Uterus (tissue), 3 donors: ENCODE measurements at regions not wholly inside any gene's neighbourhood (a gene's known extent, or its start where the extent isn't known, plus 50 kb on each side); places are given as distances from the start of the nearest gene placed in this dataset.
A peak's percentile ranks its signal among the peaks of the same experiment; 100 is the strongest.

ENCODE experiments used
- DNase-seq, 2 donors: peaks; one replicate each; pipeline ENCODE4 v3.0.0-alpha.2; 2019 to 2020
- H3K27ac ChIP-seq, 2 donors: fragments of 200-600 bp; sonication (generic); 1 replicate in 1 of 2; 2 replicates in 1 of 2; pipeline ENCODE4 v1.5.1; 2016 to 2018
- H3K27me3 ChIP-seq, 2 donors: fragments of 200-600 bp; sonication (generic); one replicate each; pipeline ENCODE4 v1.5.1; 2018 to 2019; ENCODE audit warnings: control low read depth in 1 of 2
- H3K36me3 ChIP-seq, 2 donors: fragments of 200-600 bp; sonication (generic); one replicate each; pipeline ENCODE4 v1.5.1; 2019; ENCODE audit warnings: control low read depth in 1 of 2
- H3K4me1 ChIP-seq, 2 donors: fragments of 200-600 bp; sonication (generic); one replicate each; pipeline ENCODE4 v1.5.1; 2018 to 2019; ENCODE audit warnings: control low read depth in 1 of 2
- H3K4me3 ChIP-seq, 2 donors: fragments of 200-600 bp; sonication (generic); 1 replicate in 1 of 2; 2 replicates in 1 of 2; pipeline ENCODE4 v1.5.1; 2018 to 2019; ENCODE audit warnings: mild to moderate bottlenecking in 1 of 2
- H3K9me3 ChIP-seq, 2 donors: fragments of 200-600 bp; sonication (generic); one replicate each; pipeline ENCODE4 v1.5.1; 2019; ENCODE audit warnings: control low read depth in 1 of 2
- CTCF ChIP-seq, 4 experiments: fragments of 200-600 bp in 2 of 4; fragments of 450-650 bp in 2 of 4; sonication (generic) in 2 of 4; IDR thresholded peaks; one replicate each; pipeline ENCODE4 v1.5.1; 2016 to 2019; ENCODE audit warnings: antibody characterized with exemption in 4 of 4, mild to moderate bottlenecking in 2 of 4, moderate library complexity in 1 of 4
- POLR2A ChIP-seq, 2 donors: fragments of 450-650 bp; IDR thresholded peaks; one replicate each; pipeline ENCODE4 v1.6.1; 2016; ENCODE audit warnings: antibody characterized with exemption in 2 of 2, mild to moderate bottlenecking in 1 of 2, moderate library complexity in 1 of 2
- intact Hi-C: fragments of 100-400 bp; cut with DNase I; formaldehyde crosslinking; loops from one replicate; pipeline ENCODE4 v1.15.1; 2023; ENCODE audit warnings: low total_unique reads
- donor health status: DM: yes; HTN: yes; CAD: no.

DNA sequence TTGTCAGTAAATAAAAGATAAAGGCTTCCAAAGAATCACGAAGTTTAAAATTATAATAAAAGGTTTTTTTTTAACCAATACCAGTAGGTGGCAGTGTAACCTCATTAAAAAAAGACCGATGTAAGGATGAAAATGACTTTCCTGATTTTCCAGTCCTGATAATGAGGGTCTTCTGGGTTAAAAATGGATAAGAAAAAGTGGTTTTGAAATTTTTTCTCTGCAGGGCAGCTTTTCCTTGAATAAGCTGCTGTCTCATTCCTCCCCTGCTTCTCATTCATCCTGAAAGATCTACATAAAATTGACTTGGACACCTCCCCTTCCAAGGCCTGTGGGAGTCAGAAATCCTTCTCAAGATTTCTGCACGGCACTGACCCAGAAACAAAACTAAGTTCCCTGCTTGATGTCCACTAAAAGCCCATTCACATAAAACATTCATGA is 58.9 kb upstream of the FBXO33 start:
- Histone ChIP-seq H3K27me3 (no peaks in the 10 kb centered on the region), H3K4me3 (no peak overlapping the region), H3K36me3 (no peaks in the 10 kb centered on the region), H3K9me3 (no peaks in the 10 kb centered on the region), H3K4me1 (peaks cover 0 to 7% of the 10 kb centered on the region in 2 donors), H3K27ac (peak overlapping the region; percentile 26 to 33)
- TF ChIP-seq POLR2A (IDR thresholded peaks at IDR 0.05) (no peak), CTCF (IDR thresholded peaks at IDR 0.05) (peak; percentile 20 to 58 (median 43))
- no peak for DNase-seq
- intact Hi-C loops = no loop called here

DNA sequence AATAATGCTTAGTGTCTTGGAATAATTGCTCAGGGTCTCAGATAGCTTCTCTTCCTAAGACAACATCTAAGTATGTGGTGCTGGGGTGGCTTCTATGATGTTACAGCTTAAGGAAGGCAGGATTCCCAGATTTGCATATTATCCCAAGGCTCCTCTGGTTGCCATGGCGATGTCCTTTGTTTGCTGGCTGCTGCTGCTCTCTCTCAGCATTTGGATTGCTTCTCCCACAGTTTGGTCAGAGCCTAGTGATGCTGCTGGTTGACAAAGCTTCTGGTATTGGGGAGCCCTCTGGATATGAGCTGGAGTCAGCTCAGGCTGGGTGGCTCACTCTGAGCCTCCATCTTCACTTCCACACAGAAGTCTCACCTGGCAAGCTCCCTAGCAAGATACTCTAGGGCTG is 56.4 kb upstream of the FBXO33 start:
- DNase-seq = no peak
- no peaks in the 10 kb centered on the region for H3K9me3 ChIP-seq
- H3K4me1 ChIP-seq = peaks cover 0 to 7% of the 10 kb centered on the region in 2 donors
- H3K27me3 ChIP-seq = no peaks in the 10 kb centered on the region
- H3K4me3 ChIP-seq = no peak overlapping the region
- no peaks in the 10 kb centered on the region for H3K36me3 ChIP-seq
- TF ChIP-seq CTCF (IDR thresholded peaks at IDR 0.05) (no peak), POLR2A (IDR thresholded peaks at IDR 0.05) (no peak)
- intact Hi-C loops = no loop called here
- H3K27ac ChIP-seq = no peak overlapping the region

DNA sequence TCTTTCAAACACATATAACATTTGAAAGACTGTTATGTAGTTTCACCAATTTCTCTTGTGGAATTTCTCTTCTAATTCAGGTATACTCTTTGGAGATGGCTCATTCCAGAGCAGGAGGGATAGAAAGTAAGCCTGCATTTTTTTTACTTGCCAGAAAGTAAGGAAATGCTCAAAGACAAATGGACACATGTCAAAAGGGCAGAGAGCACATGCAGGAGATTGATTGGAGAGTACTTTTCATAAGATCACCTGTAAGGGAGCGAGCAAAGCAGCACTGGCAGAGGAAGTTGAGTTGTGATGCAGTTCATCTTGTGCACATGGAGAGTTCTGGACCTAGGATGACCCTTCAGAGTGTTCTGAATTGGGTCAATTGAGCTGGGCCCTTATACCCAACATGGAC is 51.4 kb upstream of the FBXO33 start:
- H3K4me1 ChIP-seq = no peaks in the 10 kb centered on the region
- H3K9me3 ChIP-seq = no peaks in the 10 kb centered on the region
- H3K4me3 ChIP-seq = no peak overlapping the region
- intact Hi-C loops = no loop called here
- no peak for DNase-seq
- H3K36me3 ChIP-seq = no peaks in the 10 kb centered on the region
- no peak overlapping the region for H3K27ac ChIP-seq
- H3K27me3 ChIP-seq = no peaks in the 10 kb centered on the region
- TF ChIP-seq CTCF (IDR thresholded peaks at IDR 0.05) (no peak), POLR2A (IDR thresholded peaks at IDR 0.05) (no peak)
